Neural cell (in vitro differentiated cells): ENCODE measurements at regions not wholly inside any gene's neighbourhood (a gene's known extent, or its start where the extent isn't known, plus 50 kb on each side); places are given as distances from the start of the nearest gene placed in this dataset.

Experiments
- CTCF ChIP-seq: fragments of 450-650 bp; IDR thresholded peaks from 2 replicates; pipeline ENCODE4 v1.5.1; 2014; ENCODE audit warnings: antibody characterized with exemption, mild to moderate bottlenecking, moderate library complexity; ENCODE audit not compliant: poor library complexity, severe bottlenecking
- EP300 ChIP-seq: fragments of 450-650 bp; conservative IDR thresholded peaks from 2 replicates; pipeline ENCODE4 v1.6.1; 2014; ENCODE audit warnings: antibody characterized with exemption, mild to moderate bottlenecking, moderate library complexity; ENCODE audit not compliant: poor library complexity, severe bottlenecking
- EZH2 ChIP-seq: fragments of 200-600, 300-800 bp; shearing (Covaris generic), sonication (generic); IDR thresholded peaks from 2 replicates; pipeline ENCODE4 v1.6.1; 2014; ENCODE audit warnings: antibody characterized with exemption, low read length, borderline replicate concordance, mild to moderate bottlenecking; ENCODE audit not compliant: insufficient read depth, poor library complexity, severe bottlenecking
- MXI1 ChIP-seq: fragments of 450-650 bp; conservative IDR thresholded peaks from 2 replicates; pipeline ENCODE4 v1.6.1; 2014; ENCODE audit warnings: antibody characterized with exemption, mild to moderate bottlenecking; ENCODE audit not compliant: poor library complexity, severe bottlenecking
- POLR2AphosphoS5 ChIP-seq: IDR thresholded peaks from 2 replicates; pipeline ENCODE4 v1.6.1; 2012
- RAD21 ChIP-seq: fragments of 450-650 bp; conservative IDR thresholded peaks from 2 replicates; pipeline ENCODE4 v1.6.1; 2014; ENCODE audit warnings: antibody characterized with exemption, mild to moderate bottlenecking, moderate library complexity
- REST ChIP-seq: IDR thresholded peaks from 2 replicates; pipeline ENCODE4 v1.6.1; 2012; ENCODE audit warnings: borderline replicate concordance
- SMC3 ChIP-seq: fragments of 450-650 bp; conservative IDR thresholded peaks from 2 replicates; pipeline ENCODE4 v1.6.1; 2014; ENCODE audit warnings: antibody characterized with exemption, mild to moderate bottlenecking, moderate library complexity; ENCODE audit not compliant: poor library complexity
- TAF1 ChIP-seq: IDR thresholded peaks from 2 replicates; pipeline ENCODE4 v1.6.1; 2012; ENCODE audit warnings: low read depth

- no peak for TF ChIP-seq CTCF
- TF ChIP-seq EP300 = no peak
- no peak for TF ChIP-seq POLR2AphosphoS5
- TF ChIP-seq MXI1 = no peak
- no peak for TF ChIP-seq REST
- TF ChIP-seq EZH2 = no peak
- TF ChIP-seq RAD21 = no peak
- TF ChIP-seq SMC3 = no peak
- TF ChIP-seq TAF1 = no peak
Observed at GRCh38 chr11:95716266-95716665, 73.3 kb downstream of the FAM76B start.
